Karpas-422 (cell line): ENCODE measurements at regions not wholly inside any gene's neighbourhood (a gene's known extent, or its start where the extent isn't known, plus 50 kb on each side); places are given as distances from the start of the nearest gene placed in this dataset.

Source experiments
- DNase-seq: peaks from one replicate; pipeline ENCODE4 v3.0.0-alpha.2; 2015
- H2AFZ ChIP-seq: fragments of 200-600 bp; sonication (generic); 2 replicates; pipeline ENCODE4 v1.6.1; 2014; ENCODE audit warnings: antibody characterized with exemption, low read length, mixed read lengths
- H3K27ac ChIP-seq: fragments of 200-600 bp; sonication (generic); 2 replicates; pipeline ENCODE4 v1.5.1; 2014; ENCODE audit warnings: mild to moderate bottlenecking, low read length, moderate library complexity
- H3K27me3 ChIP-seq: fragments of 200-600 bp; sonication (generic); 2 replicates; pipeline ENCODE4 v1.6.1; 2014; ENCODE audit warnings: low read length, mixed read lengths
- H3K36me3 ChIP-seq: fragments of 200-600 bp; sonication (generic); 2 replicates; pipeline ENCODE4 v1.6.1; 2014; ENCODE audit warnings: low read length, mixed read lengths; ENCODE audit not compliant: insufficient read depth
- H3K4me1 ChIP-seq: fragments of 200-600 bp; sonication (generic); 2 replicates; pipeline ENCODE4 v1.6.1; 2014; ENCODE audit warnings: mild to moderate bottlenecking, low read length, mixed read lengths
- H3K4me2 ChIP-seq: fragments of 200-600 bp; sonication (generic); 2 replicates; pipeline ENCODE4 v1.6.1; 2014; ENCODE audit warnings: low read length, low read depth, mild to moderate bottlenecking; ENCODE audit not compliant: poor library complexity, severe bottlenecking
- H3K4me3 ChIP-seq: fragments of 200-600 bp; sonication (generic); 2 replicates; pipeline ENCODE4 v1.5.1; 2014; ENCODE audit warnings: mild to moderate bottlenecking, antibody characterized with exemption, low read length, mixed read lengths
- H3K79me2 ChIP-seq: fragments of 200-600 bp; sonication (generic); 2 replicates; pipeline ENCODE4 v1.6.1; 2014; ENCODE audit warnings: mild to moderate bottlenecking, low read length, mixed read lengths
- H3K9ac ChIP-seq: fragments of 200-600 bp; sonication (generic); 2 replicates; pipeline ENCODE4 v1.6.0; 2014; ENCODE audit warnings: low read length
- H3K9me2 ChIP-seq: fragments of 200-600 bp; sonication (generic), shearing (Covaris generic); replicated peaks from 2 replicates; pipeline ENCODE4 v1.6.0; 2014; ENCODE audit warnings: mild to moderate bottlenecking, low read length, moderate library complexity; ENCODE audit not compliant: insufficient read depth
- H3K9me3 ChIP-seq: fragments of 300-700, 200-600 bp; sonication (generic); 2 replicates; pipeline ENCODE4 v1.6.1; 2014; ENCODE audit warnings: low read length, mixed read lengths
- H4K20me1 ChIP-seq: fragments of 200-600 bp; sonication (generic); 2 replicates; pipeline ENCODE4 v1.6.1; 2014; ENCODE audit warnings: mild to moderate bottlenecking, antibody characterized with exemption, low read length, low read depth; ENCODE audit not compliant: insufficient read depth

- no peak for DNase-seq
- H3K9ac ChIP-seq = no peak overlapping the region
- H3K4me1 ChIP-seq = 0 out of 2 replicates have a peak, but pooled peaks cover 3% of the 10 kb centered on the region
- H3K9me3 ChIP-seq = no peaks in the 10 kb centered on the region
- no peaks in the 10 kb centered on the region for H4K20me1 ChIP-seq
- no peak overlapping the region for H3K4me3 ChIP-seq
- H3K36me3 ChIP-seq = no peaks in the 10 kb centered on the region
- no peaks in the 10 kb centered on the region for H3K27me3 ChIP-seq
- no peak overlapping the region for H2AFZ ChIP-seq
- no peaks in the 10 kb centered on the region for H3K9me2 ChIP-seq
- no peak overlapping the region for H3K27ac ChIP-seq
- no peak overlapping the region for H3K4me2 ChIP-seq
- H3K79me2 ChIP-seq = no peaks in the 10 kb centered on the region
Observed at GRCh38 chr7:17501441-17502212, 203.2 kb downstream of the AHR start.

- Histone ChIP-seq H3K79me2 (no peaks in the 10 kb centered on the region), H3K36me3 (no peaks in the 10 kb centered on the region), H3K27me3 (no peaks in the 10 kb centered on the region), H3K4me3 (no peak overlapping the region), H3K9me3 (no peaks in the 10 kb centered on the region), H3K9ac (no peak overlapping the region), H2AFZ (no peak overlapping the region), H3K9me2 (no peaks in the 10 kb centered on the region), H4K20me1 (no peaks in the 10 kb centered on the region), H3K27ac (no peak overlapping the region), H3K4me1 (0 out of 2 replicates have a peak, but pooled peaks cover 2% of the 10 kb centered on the region), H3K4me2 (no peak overlapping the region)
- no peak for DNase-seq
Observed at GRCh38 chr7:17502213-17503060, 204.0 kb downstream of the AHR start.

DNA sequence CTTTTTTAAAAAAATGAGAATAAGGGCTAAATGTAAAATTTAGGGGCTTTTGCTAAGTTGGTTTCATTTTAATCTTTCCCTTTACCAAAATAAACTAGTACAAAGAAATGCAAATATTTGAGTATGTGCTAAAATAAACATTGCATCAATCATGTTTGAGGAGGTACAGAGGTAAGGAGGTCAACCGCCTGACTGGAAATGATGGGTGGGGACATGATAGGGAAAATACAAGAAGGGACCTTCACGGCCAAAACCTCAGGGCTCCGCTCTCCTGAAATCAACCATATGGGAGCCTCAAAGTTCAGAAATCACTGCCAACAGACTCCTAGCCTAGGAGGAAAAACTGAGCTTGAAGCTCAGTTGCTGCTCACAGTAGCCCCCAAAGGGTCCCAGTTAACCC lies 207.6 kb downstream of the AHR start:
- H3K4me2 ChIP-seq = no peak overlapping the region
- DNase-seq = no peak
- H3K4me3 ChIP-seq = no peak overlapping the region
- H3K9me3 ChIP-seq = no peaks in the 10 kb centered on the region
- no peak overlapping the region for H2AFZ ChIP-seq
- H4K20me1 ChIP-seq = no peaks in the 10 kb centered on the region
- H3K27me3 ChIP-seq = no peaks in the 10 kb centered on the region
- no peaks in the 10 kb centered on the region for H3K36me3 ChIP-seq
- no peaks in the 10 kb centered on the region for H3K9me2 ChIP-seq
- no peak overlapping the region for H3K9ac ChIP-seq
- no peaks in the 10 kb centered on the region for H3K79me2 ChIP-seq
- H3K27ac ChIP-seq = no peak overlapping the region
- H3K4me1 ChIP-seq = no peaks in the 10 kb centered on the region

- H3K4me1 ChIP-seq = no peaks in the 10 kb centered on the region
- H4K20me1 ChIP-seq = no peaks in the 10 kb centered on the region
- H3K9me3 ChIP-seq = no peaks in the 10 kb centered on the region
- H3K4me2 ChIP-seq = no peak overlapping the region
- no peak overlapping the region for H2AFZ ChIP-seq
- H3K4me3 ChIP-seq = no peak overlapping the region
- H3K27ac ChIP-seq = no peak overlapping the region
- no peaks in the 10 kb centered on the region for H3K9me2 ChIP-seq
- no peak overlapping the region for H3K9ac ChIP-seq
- H3K36me3 ChIP-seq = no peaks in the 10 kb centered on the region
- H3K27me3 ChIP-seq = no peaks in the 10 kb centered on the region
- no peaks in the 10 kb centered on the region for H3K79me2 ChIP-seq
- no peak for DNase-seq
Observed at GRCh38 chr7:17506596-17506995, 208.1 kb downstream of the AHR start.

DNA sequence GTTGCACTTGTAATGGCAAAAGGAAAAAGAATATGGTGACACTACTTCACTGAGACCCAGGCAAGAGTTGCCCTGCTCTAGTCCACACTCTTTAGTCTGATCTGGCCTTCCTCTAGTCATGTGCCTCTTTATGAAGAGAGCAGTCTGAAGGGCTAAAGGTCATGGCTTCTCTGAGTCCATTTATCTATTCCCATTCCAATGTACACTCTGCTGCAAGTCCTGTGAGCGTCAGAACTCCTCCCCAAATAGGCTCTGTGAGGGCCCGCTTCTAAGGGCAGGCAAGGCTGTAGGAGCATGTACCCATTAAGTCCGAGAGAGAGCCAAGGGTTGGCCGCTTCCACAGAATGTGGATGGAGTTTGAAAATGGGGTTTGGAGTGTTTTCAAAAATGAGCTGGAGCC lies 209.3 kb downstream of the AHR start:
- no peaks in the 10 kb centered on the region for H3K4me1 ChIP-seq
- H3K9ac ChIP-seq = no peak overlapping the region
- H3K9me3 ChIP-seq = no peaks in the 10 kb centered on the region
- no peaks in the 10 kb centered on the region for H4K20me1 ChIP-seq
- H3K79me2 ChIP-seq = no peaks in the 10 kb centered on the region
- no peaks in the 10 kb centered on the region for H3K36me3 ChIP-seq
- DNase-seq = no peak
- no peaks in the 10 kb centered on the region for H3K27me3 ChIP-seq
- no peak overlapping the region for H3K4me3 ChIP-seq
- H3K4me2 ChIP-seq = no peak overlapping the region
- no peak overlapping the region for H2AFZ ChIP-seq
- no peaks in the 10 kb centered on the region for H3K9me2 ChIP-seq
- H3K27ac ChIP-seq = no peak overlapping the region

DNA sequence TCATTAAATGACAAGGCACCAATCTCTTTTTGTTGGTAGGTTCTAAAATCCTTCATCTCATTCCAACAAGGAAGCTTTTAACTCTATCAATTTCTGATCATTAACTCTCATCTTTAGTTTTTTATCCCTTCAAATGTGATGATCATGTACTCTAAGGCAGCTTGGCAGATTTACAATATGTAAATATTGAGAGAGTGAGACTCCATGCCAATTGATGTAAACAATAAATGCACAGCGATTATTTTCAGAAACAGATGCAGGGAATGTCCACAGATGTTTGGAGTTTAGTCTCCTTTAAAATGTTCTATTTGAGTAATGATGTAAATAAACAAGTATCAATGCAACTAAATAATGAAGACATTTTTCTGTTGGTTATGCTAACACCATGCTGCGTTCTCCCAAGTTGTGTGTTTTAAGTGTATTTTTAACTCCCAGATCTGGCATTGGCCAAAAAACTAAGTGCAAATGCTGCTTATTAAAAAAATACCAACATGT lies 213.8 kb downstream of the AHR start:
- no peak overlapping the region for H3K4me3 ChIP-seq
- no peak overlapping the region for H3K4me2 ChIP-seq
- no peaks in the 10 kb centered on the region for H3K4me1 ChIP-seq
- H3K9me2 ChIP-seq = no peaks in the 10 kb centered on the region
- no peaks in the 10 kb centered on the region for H3K27me3 ChIP-seq
- H4K20me1 ChIP-seq = no peaks in the 10 kb centered on the region
- H3K36me3 ChIP-seq = no peaks in the 10 kb centered on the region
- H2AFZ ChIP-seq = no peak overlapping the region
- no peak for DNase-seq
- H3K27ac ChIP-seq = no peak overlapping the region
- H3K9me3 ChIP-seq = no peaks in the 10 kb centered on the region
- no peaks in the 10 kb centered on the region for H3K79me2 ChIP-seq
- no peak overlapping the region for H3K9ac ChIP-seq

- no peaks in the 10 kb centered on the region for H3K9me2 ChIP-seq
- H3K36me3 ChIP-seq = no peaks in the 10 kb centered on the region
- no peak overlapping the region for H2AFZ ChIP-seq
- H3K4me3 ChIP-seq = no peak overlapping the region
- no peaks in the 10 kb centered on the region for H3K9me3 ChIP-seq
- no peaks in the 10 kb centered on the region for H4K20me1 ChIP-seq
- H3K27ac ChIP-seq = no peak overlapping the region
- no peaks in the 10 kb centered on the region for H3K27me3 ChIP-seq
- DNase-seq = no peak
- H3K4me1 ChIP-seq = no peaks in the 10 kb centered on the region
- H3K9ac ChIP-seq = no peak overlapping the region
- no peak overlapping the region for H3K4me2 ChIP-seq
- no peaks in the 10 kb centered on the region for H3K79me2 ChIP-seq
Observed at GRCh38 chr7:17516771-17517170, 218.3 kb downstream of the AHR start.

DNA sequence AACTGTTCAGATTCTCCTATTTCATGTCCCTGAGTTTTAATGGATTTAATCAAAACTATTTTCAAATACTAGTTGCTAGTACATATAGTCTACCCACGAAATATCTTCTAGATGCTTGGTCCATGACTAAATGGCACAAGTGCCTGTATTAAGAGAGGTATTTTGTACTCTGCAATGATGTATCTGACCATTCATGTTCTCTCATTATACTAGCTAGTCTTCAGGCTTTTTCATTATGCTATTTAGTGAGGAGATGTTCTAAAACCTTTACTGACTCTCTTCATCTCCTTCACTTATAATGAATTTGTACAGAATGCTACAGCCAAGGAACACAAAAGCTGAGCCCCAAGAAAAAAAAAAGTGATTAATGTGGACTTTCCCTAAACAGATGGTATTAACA lies 222.5 kb downstream of the AHR start:
- H3K4me2 ChIP-seq = no peak overlapping the region
- H3K79me2 ChIP-seq = no peaks in the 10 kb centered on the region
- H3K27me3 ChIP-seq = no peaks in the 10 kb centered on the region
- H3K9ac ChIP-seq = no peak overlapping the region
- no peaks in the 10 kb centered on the region for H3K36me3 ChIP-seq
- H3K27ac ChIP-seq = no peak overlapping the region
- no peak for DNase-seq
- H4K20me1 ChIP-seq = no peaks in the 10 kb centered on the region
- H3K9me2 ChIP-seq = no peaks in the 10 kb centered on the region
- no peaks in the 10 kb centered on the region for H3K4me1 ChIP-seq
- H3K9me3 ChIP-seq = no peaks in the 10 kb centered on the region
- no peak overlapping the region for H3K4me3 ChIP-seq
- no peak overlapping the region for H2AFZ ChIP-seq
